T-cell (primary cell): ENCODE measurements at regions not wholly inside any gene's neighbourhood (a gene's known extent, or its start where the extent isn't known, plus 50 kb on each side); places are given as distances from the start of the nearest gene placed in this dataset.

Source experiments
- ATAC-seq, 4 experiments: fragments of 200-7000 bp in 3 of 4; fragments of 150-1000 bp in 1 of 4; cut with Tn5 transposase; replicated peaks in 1 of 4; 1 replicate in 3 of 4; 2 replicates in 1 of 4; pipeline ENCODE4 v1.10.0; 2021; ENCODE audit warnings: moderate library complexity in 3 of 4, mild to moderate bottlenecking in 2 of 4, moderate number of reproducible peaks in 1 of 4
- CTCF ChIA-PET, 2 donors: fragments of 300-600 bp; sonication (Branson Sonifier 250); formaldehyde crosslinking; loops; one replicate each; lab custom pipeline; 2022; ENCODE audit warnings: antibody characterized with exemption in 2 of 2; lab: Charles Lee
- POLR2A ChIA-PET, 2 donors: fragments of 300-600 bp; sonication (Branson Sonifier 250); formaldehyde crosslinking; loops; one replicate each; lab custom pipeline; 2022; ENCODE audit warnings: antibody characterized with exemption in 2 of 2; lab: Charles Lee
- DNase-seq, 35 experiments: peaks; one replicate each; pipeline versions ENCODE4 v3.0.0 to v3.0.0-alpha.2; 2013 to 2023
- H3K27ac ChIP-seq: one replicate; pipeline ENCODE4 v1.5.1; 2013; ENCODE audit warnings: low read length
- H3K27me3 ChIP-seq, 2 experiments: replicated peaks in 1 of 2; 1 replicate in 1 of 2; 2 replicates in 1 of 2; pipeline versions ENCODE4 v1.6.1 to v1.7.0; 2013; ENCODE audit warnings: low read length in 1 of 2, mixed read lengths in 1 of 2; ENCODE audit not compliant: control insufficient read depth in 2 of 2, insufficient read depth in 2 of 2; ENCODE audit errors: extremely low read depth in 1 of 2
- H3K36me3 ChIP-seq, 2 donors: 1 replicate in 1 of 2; 2 replicates in 1 of 2; pipeline versions ENCODE4 v1.6.1 to v1.7.0; 2013; ENCODE audit warnings: low read length in 1 of 2; ENCODE audit not compliant: control insufficient read depth in 2 of 2, insufficient read depth in 1 of 2; ENCODE audit errors: extremely low read depth in 1 of 2
- H3K4me1 ChIP-seq, 2 experiments: 1 replicate in 1 of 2; 2 replicates in 1 of 2; pipeline versions ENCODE4 v1.6.1 to v1.7.0; 2013; ENCODE audit warnings: low read length in 2 of 2, mixed read lengths in 1 of 2; ENCODE audit not compliant: insufficient read depth in 2 of 2, control insufficient read depth in 1 of 2; ENCODE audit errors: extremely low read depth in 1 of 2
- H3K4me3 ChIP-seq, 2 donors: 1 replicate in 1 of 2; 2 replicates in 1 of 2; pipeline versions ENCODE4 v1.5.1 to v1.7.0; 2013; ENCODE audit warnings: mild to moderate bottlenecking in 2 of 2, low read length in 1 of 2, moderate library complexity in 1 of 2; ENCODE audit not compliant: control insufficient read depth in 1 of 2; ENCODE audit errors: extremely low read depth in 1 of 2
- H3K9me3 ChIP-seq: 2 replicates; pipeline ENCODE4 v1.7.0; 2013
- H3K27ac Mint-ChIP-seq, 2 donors: one replicate each; pipeline ENCODE4 v1.8.0; 2020 to 2021; ENCODE audit warnings: mild to moderate bottlenecking in 2 of 2, mixed read lengths in 2 of 2
- H3K27me3 Mint-ChIP-seq, 2 donors: one replicate each; pipeline ENCODE4 v1.8.0; 2021 to 2022; ENCODE audit warnings: mixed read lengths in 2 of 2
- H3K36me3 Mint-ChIP-seq: one replicate; pipeline ENCODE4 v1.8.0; 2021; ENCODE audit warnings: mixed read lengths
- H3K4me1 Mint-ChIP-seq, 3 donors: one replicate each; pipeline ENCODE4 v1.8.0; 2020 to 2022; ENCODE audit warnings: mixed read lengths in 3 of 3, mild to moderate bottlenecking in 1 of 3
- H3K4me3 Mint-ChIP-seq, 3 donors: one replicate each; pipeline ENCODE4 v1.8.0; 2020 to 2022; ENCODE audit warnings: mild to moderate bottlenecking in 3 of 3, mixed read lengths in 3 of 3, moderate library complexity in 3 of 3
- H3K9me3 Mint-ChIP-seq, 3 donors: one replicate each; pipeline ENCODE4 v1.8.0; 2020 to 2022; ENCODE audit warnings: mixed read lengths in 3 of 3
- WGBS: methylation state at CpG from one replicate; pipeline ENCODE4 v1.1.5; 2013; ENCODE audit warnings: missing lambda C conversion rate; ENCODE audit not compliant: insufficient coverage; 5-methylcytosine and 5-hydroxymethylcytosine counted together

GRCh38 chr18:65414501-65414900 is 336.3 kb upstream of the CDH7 start:
- H3K27me3 ChIP-seq, result no peaks in the 10 kb centered on the region
- no peaks in the 10 kb centered on the region for H3K27me3 Mint-ChIP-seq
- ChIA-PET CTCF (no interaction called here), POLR2A (no interaction called here)
- no peaks in the 10 kb centered on the region for H3K4me1 Mint-ChIP-seq
- no peak overlapping the region for H3K4me3 ChIP-seq
- H3K9me3 Mint-ChIP-seq, result peaks cover 2 to 8% (median 4%) of the 10 kb centered on the region in 3 donors
- no CpG with 5 or more reads among the region's 1 CpG for WGBS
- no peaks in the 10 kb centered on the region for H3K9me3 ChIP-seq
- no peak overlapping the region for H3K4me3 Mint-ChIP-seq
- ATAC-seq, result no peak
- DNase-seq, result no peak
- no peak overlapping the region for H3K27ac Mint-ChIP-seq
- no peaks in the 10 kb centered on the region for H3K4me1 ChIP-seq
- H3K27ac ChIP-seq, result no peak overlapping the region
- no peaks in the 10 kb centered on the region for H3K36me3 Mint-ChIP-seq
- H3K36me3 ChIP-seq, result no peaks in the 10 kb centered on the region

- Mint-ChIP-seq H3K9me3 (peaks cover 4 to 10% (median 4%) of the 10 kb centered on the region in 3 donors), H3K36me3 (no peaks in the 10 kb centered on the region), H3K4me3 (no peak overlapping the region), H3K4me1 (no peaks in the 10 kb centered on the region), H3K27ac (no peak overlapping the region), H3K27me3 (no peaks in the 10 kb centered on the region)
- Histone ChIP-seq H3K27ac (no peak overlapping the region), H3K4me3 (no peak overlapping the region), H3K4me1 (no peaks in the 10 kb centered on the region), H3K36me3 (no peaks in the 10 kb centered on the region), H3K27me3 (no peaks in the 10 kb centered on the region), H3K9me3 (no peaks in the 10 kb centered on the region)
- WGBS, result no CpG with 5 or more reads among the region's 1 CpG
- ATAC-seq (no peak), DNase-seq (no peak)
- ChIA-PET CTCF (no interaction called here), POLR2A (no interaction called here)
Observed at GRCh38 chr18:65411061-65411460, 339.8 kb upstream of the CDH7 start.

GRCh38 chr18:65409261-65409660 is 341.6 kb upstream of the CDH7 start:
- H3K4me3 Mint-ChIP-seq, result no peak overlapping the region
- Histone ChIP-seq H3K9me3 (no peaks in the 10 kb centered on the region), H3K4me3 (no peak overlapping the region), H3K4me1 (no peaks in the 10 kb centered on the region), H3K27ac (no peak overlapping the region), H3K36me3 (no peaks in the 10 kb centered on the region), H3K27me3 (no peaks in the 10 kb centered on the region)
- WGBS, result no CpG with 5 or more reads among the region's 3 CpGs
- H3K4me1 Mint-ChIP-seq, result no peaks in the 10 kb centered on the region
- ATAC-seq (no peak), DNase-seq (no peak)
- H3K27me3 Mint-ChIP-seq, result no peaks in the 10 kb centered on the region
- ChIA-PET POLR2A (no interaction called here), CTCF (interaction anchor here in 1 of 2 donors (0.6 kb wide), 1 partner anchor 12 kb away, joined by 3 read pairs; no protein-coding TSS in a partner anchor)
- H3K9me3 Mint-ChIP-seq, result peaks cover 4 to 15% (median 11%) of the 10 kb centered on the region in 3 donors
- no peak overlapping the region for H3K27ac Mint-ChIP-seq
- H3K36me3 Mint-ChIP-seq, result no peaks in the 10 kb centered on the region

- Mint-ChIP-seq H3K27me3 (no peaks in the 10 kb centered on the region), H3K4me1 (no peaks in the 10 kb centered on the region), H3K36me3 (no peaks in the 10 kb centered on the region), H3K9me3 (peaks cover 13 to 24% (median 18%) of the 10 kb centered on the region in 3 donors), H3K27ac (no peak overlapping the region), H3K4me3 (no peak overlapping the region)
- no peaks in the 10 kb centered on the region for H3K9me3 ChIP-seq
- H3K27me3 ChIP-seq, result no peaks in the 10 kb centered on the region
- H3K4me3 ChIP-seq, result no peak overlapping the region
- DNase-seq (no peak), ATAC-seq (no peak)
- CTCF ChIA-PET, result no interaction called here
- H3K4me1 ChIP-seq, result no peaks in the 10 kb centered on the region
- H3K36me3 ChIP-seq, result no peaks in the 10 kb centered on the region
- no peak overlapping the region for H3K27ac ChIP-seq
- POLR2A ChIA-PET, result no interaction called here
Observed at GRCh38 chr18:65403534-65403933, 347.3 kb upstream of the CDH7 start.

GRCh38 chr18:65399091-65399490 is 351.7 kb upstream of the CDH7 start:
- CTCF ChIA-PET, result no interaction called here
- no peak for DNase-seq
- H3K27me3 Mint-ChIP-seq, result no peaks in the 10 kb centered on the region

GRCh38 chr18:65398347-65399075 is 352.3 kb upstream of the CDH7 start:
- no peak overlapping the region for H3K4me3 Mint-ChIP-seq
- CTCF ChIA-PET, result no interaction called here
- no peak overlapping the region for H3K4me3 ChIP-seq
- peaks cover 3 to 15% (median 12%) of the 10 kb centered on the region in 3 donors for H3K9me3 Mint-ChIP-seq
- no peaks in the 10 kb centered on the region for H3K36me3 Mint-ChIP-seq
- no peaks in the 10 kb centered on the region for H3K36me3 ChIP-seq
- no peak overlapping the region for H3K27ac ChIP-seq
- no peaks in the 10 kb centered on the region for H3K4me1 ChIP-seq
- no peaks in the 10 kb centered on the region for H3K27me3 ChIP-seq
- POLR2A ChIA-PET, result no interaction called here
- no CpG with 5 or more reads among the region's 4 CpGs for WGBS
- H3K4me1 Mint-ChIP-seq, result no peaks in the 10 kb centered on the region
- ATAC-seq (no peak), DNase-seq (no peak)
- H3K9me3 ChIP-seq, result no peaks in the 10 kb centered on the region
- no peaks in the 10 kb centered on the region for H3K27me3 Mint-ChIP-seq
- no peak overlapping the region for H3K27ac Mint-ChIP-seq

More at GRCh38 chr18:65399091-65399490, 351.7 kb upstream of the CDH7 start:
- no peaks in the 10 kb centered on the region for H3K36me3 ChIP-seq
- H3K27me3 ChIP-seq, result no peaks in the 10 kb centered on the region
- no peak for ATAC-seq
- no peaks in the 10 kb centered on the region for H3K4me1 Mint-ChIP-seq
- H3K9me3 Mint-ChIP-seq, result peaks cover 5 to 15% (median 12%) of the 10 kb centered on the region in 3 donors
- WGBS, result no CpG with 5 or more reads among the region's 1 CpG
- H3K4me3 ChIP-seq, result no peak overlapping the region
- no peak overlapping the region for H3K4me3 Mint-ChIP-seq
- H3K27ac Mint-ChIP-seq, result no peak overlapping the region
- POLR2A ChIA-PET, result no interaction called here
- no peaks in the 10 kb centered on the region for H3K4me1 ChIP-seq
- H3K36me3 Mint-ChIP-seq, result no peaks in the 10 kb centered on the region
- H3K27ac ChIP-seq, result no peak overlapping the region
- H3K9me3 ChIP-seq, result no peaks in the 10 kb centered on the region
